DND-41 (cell line): ENCODE measurements at regions not wholly inside any gene's neighbourhood (a gene's known extent, or its start where the extent isn't known, plus 50 kb on each side); places are given as distances from the start of the nearest gene placed in this dataset.
"Not testable (repeated sequence)": the region's sequence is repeated elsewhere in the genome, so short reads cannot be mapped to it uniquely, and the experiment has no call there.

Experiments
- ATAC-seq: fragments of 200-7000 bp; cut with Tn5 transposase; 3 replicates; pipeline ENCODE4 v1.9.1; 2021; ENCODE audit warnings: low read depth; ENCODE audit not compliant: insufficient read depth
- DNase-seq: peaks from one replicate; pipeline ENCODE4 v3.0.0-alpha.2; 2020
- H2AFZ ChIP-seq: 2 replicates; pipeline ENCODE4 v1.6.0; 2012; ENCODE audit warnings: low read depth, low read length
- H3K27ac ChIP-seq: 2 replicates; pipeline ENCODE4 v1.5.1; 2012; ENCODE audit warnings: low read length, inconsistent platforms
- H3K27me3 ChIP-seq: fragments of 200-600 bp; sonication (generic); 2 replicates; pipeline ENCODE4 v1.6.0; 2012; ENCODE audit warnings: low read length, mild to moderate bottlenecking, inconsistent platforms; ENCODE audit not compliant: insufficient read depth, poor library complexity
- H3K36me3 ChIP-seq: 2 replicates; pipeline ENCODE4 v1.5.1; 2012; ENCODE audit warnings: low read length, inconsistent platforms; ENCODE audit not compliant: insufficient read depth
- H3K4me1 ChIP-seq: 2 replicates; pipeline ENCODE4 v1.5.1; 2012; ENCODE audit warnings: mild to moderate bottlenecking, low read length; ENCODE audit not compliant: insufficient read depth
- H3K4me2 ChIP-seq: 2 replicates; pipeline ENCODE4 v1.6.0; 2012; ENCODE audit warnings: mild to moderate bottlenecking, moderate library complexity, low read length, inconsistent platforms; ENCODE audit not compliant: insufficient read depth
- H3K4me3 ChIP-seq, 2 experiments: fragments of 200-600 bp in 1 of 2; shearing (Covaris generic) in 1 of 2; 2 replicates each; pipeline ENCODE4 v1.5.1; 2012 to 2016; ENCODE audit warnings: inconsistent platforms in 2 of 2, low read length in 2 of 2, mild to moderate bottlenecking in 2 of 2, low read depth in 1 of 2, moderate library complexity in 1 of 2
- H3K79me2 ChIP-seq: 2 replicates; pipeline ENCODE4 v1.6.0; 2012; ENCODE audit warnings: low read length, inconsistent platforms; ENCODE audit not compliant: insufficient read depth
- H3K9ac ChIP-seq: 2 replicates; pipeline ENCODE4 v1.6.0; 2012; ENCODE audit warnings: low read depth, mild to moderate bottlenecking, inconsistent platforms, low read length, moderate library complexity
- H3K9me3 ChIP-seq: 2 replicates; pipeline ENCODE4 v1.5.1; 2012; ENCODE audit warnings: low read length, moderate library complexity, mild to moderate bottlenecking, inconsistent platforms; ENCODE audit not compliant: insufficient read depth, severe bottlenecking
- H4K20me1 ChIP-seq: 2 replicates; pipeline ENCODE4 v1.6.0; 2012; ENCODE audit warnings: low read length; ENCODE audit not compliant: insufficient read depth
- CTCF ChIP-seq: IDR thresholded peaks from 2 replicates; pipeline ENCODE4 v1.5.1; 2012; ENCODE audit warnings: borderline replicate concordance, low read length, moderate library complexity, mild to moderate bottlenecking; ENCODE audit not compliant: poor library complexity, severe bottlenecking; ENCODE audit errors: extremely low read depth
- EZH2 ChIP-seq: IDR thresholded peaks from 3 replicates; pipeline ENCODE4 v1.6.1; 2012; ENCODE audit warnings: borderline replicate concordance, low read depth, mild to moderate bottlenecking, moderate library complexity, low read length, inconsistent platforms; ENCODE audit not compliant: severe bottlenecking

- no peak for ATAC-seq
- TF ChIP-seq EZH2 (no peak), CTCF (no peak)
- DNase-seq, result no peak
Measured at GRCh38 chr4:75327804-75328512, 186.2 kb downstream of the RCHY1 start.

GRCh38 chr4:75325318-75325979 is 188.8 kb downstream of the RCHY1 start:
- Histone ChIP-seq H3K4me1 (no peaks in the 10 kb centered on the region), H3K79me2 (no peaks in the 10 kb centered on the region), H3K9me3 (no peaks in the 10 kb centered on the region), H3K4me3 (no peak overlapping the region), H3K9ac (no peak overlapping the region), H3K27me3 (no peaks in the 10 kb centered on the region), H3K36me3 (no peaks in the 10 kb centered on the region), H3K4me2 (no peak overlapping the region), H4K20me1 (no peaks in the 10 kb centered on the region), H3K27ac (no peak overlapping the region), H2AFZ (no peak overlapping the region)
- no peak for TF ChIP-seq EZH2
- TF ChIP-seq CTCF, result no peak
- DNase-seq (no peak), ATAC-seq (no peak)

More at GRCh38 chr4:75327804-75328512, 186.2 kb downstream of the RCHY1 start:
- Histone ChIP-seq H3K36me3 (no peaks in the 10 kb centered on the region), H4K20me1 (no peaks in the 10 kb centered on the region), H3K4me3 (no peak overlapping the region), H3K79me2 (no peaks in the 10 kb centered on the region), H3K4me2 (no peak overlapping the region), H3K9ac (no peak overlapping the region), H2AFZ (no peak overlapping the region), H3K9me3 (no peaks in the 10 kb centered on the region), H3K4me1 (no peaks in the 10 kb centered on the region), H3K27ac (no peak overlapping the region), H3K27me3 (no peaks in the 10 kb centered on the region)

- DNase-seq (no peak), ATAC-seq (no peak)
- Histone ChIP-seq H2AFZ (no peak overlapping the region), H3K27ac (no peak overlapping the region), H3K79me2 (no peaks in the 10 kb centered on the region), H3K27me3 (no peaks in the 10 kb centered on the region), H3K4me1 (no peaks in the 10 kb centered on the region), H3K9ac (no peak overlapping the region), H3K4me2 (no peak overlapping the region), H3K9me3 (no peaks in the 10 kb centered on the region), H3K36me3 (no peaks in the 10 kb centered on the region), H3K4me3 (no peak overlapping the region), H4K20me1 (no peaks in the 10 kb centered on the region)
- TF ChIP-seq EZH2, result no peak
- no peak for TF ChIP-seq CTCF
Measured at GRCh38 chr4:75321484-75321883, 192.7 kb downstream of the RCHY1 start.

GRCh38 chr4:75317641-75318040 is 196.6 kb downstream of the RCHY1 start:
- H3K79me2 ChIP-seq, H3K9ac ChIP-seq, H3K4me1 ChIP-seq, H3K27ac ChIP-seq, DNase-seq, H4K20me1 ChIP-seq, H3K27me3 ChIP-seq, H3K4me2 ChIP-seq, H3K4me3 ChIP-seq, ATAC-seq, H3K36me3 ChIP-seq, H2AFZ ChIP-seq, H3K9me3 ChIP-seq: not testable (repeated sequence)
